NCI-H128 (cell line): ENCODE measurements at regions not wholly inside any gene's neighbourhood (a gene's known extent, or its start where the extent isn't known, plus 50 kb on each side); places are given as distances from the start of the nearest gene placed in this dataset.
"Not testable (repeated sequence)": the region's sequence is repeated elsewhere in the genome, so short reads cannot be mapped to it uniquely, and the experiment has no call there.

ENCODE experiments used
- DNase-seq: peaks from one replicate; lab custom pipeline; 2025; ENCODE audit not compliant: unreplicated experiment; lab: John Stamatoyannopoulos, UW

DNA sequence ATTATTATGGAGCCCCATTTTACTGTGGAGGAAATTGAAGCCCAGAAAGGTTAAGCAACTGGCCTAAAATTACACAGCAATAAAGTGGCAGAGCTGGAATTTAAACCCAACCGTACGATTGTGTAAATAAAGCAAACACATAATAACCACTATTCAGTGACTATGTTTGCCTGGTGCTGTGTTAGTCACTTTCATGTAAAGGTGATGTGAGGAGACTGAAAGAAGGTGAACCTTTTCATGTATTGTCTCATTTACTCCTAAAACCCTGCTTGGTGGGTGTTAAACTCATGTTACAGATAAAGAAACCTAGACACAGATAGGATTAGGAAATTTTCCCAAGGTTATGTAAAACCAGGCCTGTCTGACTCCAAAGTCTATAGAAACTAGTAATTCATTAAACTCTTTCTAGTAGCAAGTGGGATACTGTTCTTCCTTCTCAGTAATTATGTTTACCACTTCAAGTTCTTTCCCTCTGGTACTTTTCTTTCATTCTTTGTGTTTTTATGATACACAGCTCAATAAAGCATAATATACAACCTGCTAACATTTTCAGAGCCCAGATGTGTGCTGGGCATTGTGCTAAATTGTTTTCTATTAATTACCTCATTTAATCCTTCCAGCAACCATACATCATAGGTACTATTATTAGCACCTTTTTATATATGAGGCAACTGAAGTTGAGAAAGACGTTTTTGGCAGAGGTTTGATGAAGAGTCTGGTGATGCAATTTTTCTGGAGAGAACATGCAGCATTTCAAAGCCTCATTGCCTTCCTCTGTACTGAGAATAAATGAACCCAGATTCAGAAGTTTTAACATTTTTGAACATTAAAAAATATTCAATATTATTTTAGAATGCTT, 202.7 kb downstream of the SPRY1 start:
- DNase-seq = no peak

- DNase-seq = no peak
Measured at GRCh38 chr4:123599920-123600810, 203.6 kb downstream of the SPRY1 start.

DNA sequence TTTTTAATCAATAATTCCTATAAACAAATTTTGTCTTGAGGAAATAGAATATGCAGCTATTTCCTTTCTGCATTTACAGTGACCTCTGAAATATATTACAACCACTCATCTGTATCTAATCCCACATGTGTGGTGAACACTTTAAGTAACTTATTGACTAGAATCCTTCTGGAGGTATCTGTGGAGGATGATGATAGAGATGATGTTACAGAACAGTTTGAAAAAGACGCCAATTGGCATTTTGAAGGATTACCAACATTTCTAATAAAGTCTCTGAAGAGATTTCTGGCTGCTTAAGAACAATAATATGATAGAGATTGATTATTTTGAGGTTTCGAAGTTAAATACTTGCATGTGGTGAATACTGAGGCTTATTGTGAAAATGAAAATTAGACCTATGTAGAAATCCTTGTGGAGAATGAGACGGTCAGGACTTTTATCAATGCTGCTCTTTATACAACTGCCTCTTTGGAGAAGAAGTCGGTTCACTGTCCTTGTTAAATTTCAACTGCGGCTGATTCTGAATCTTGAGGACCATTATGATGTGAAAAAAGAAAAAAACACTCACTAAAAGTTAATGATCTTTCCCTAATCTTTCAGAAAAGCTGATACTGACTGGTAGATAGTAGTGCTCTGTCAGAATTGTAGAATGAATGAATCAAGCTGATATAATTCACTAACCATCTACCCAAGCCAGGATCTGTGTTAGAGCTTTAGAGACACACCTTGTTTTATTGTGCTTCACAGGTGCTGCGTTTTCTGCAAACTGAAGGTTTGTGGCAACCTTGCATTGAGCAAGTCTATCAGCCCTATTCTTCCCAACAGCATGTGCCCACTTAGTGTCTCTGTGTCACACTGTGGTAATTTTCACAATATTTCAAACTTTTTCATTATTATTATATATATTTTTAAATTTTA, 204.7 kb downstream of the SPRY1 start:
- DNase-seq = no peak

DNA sequence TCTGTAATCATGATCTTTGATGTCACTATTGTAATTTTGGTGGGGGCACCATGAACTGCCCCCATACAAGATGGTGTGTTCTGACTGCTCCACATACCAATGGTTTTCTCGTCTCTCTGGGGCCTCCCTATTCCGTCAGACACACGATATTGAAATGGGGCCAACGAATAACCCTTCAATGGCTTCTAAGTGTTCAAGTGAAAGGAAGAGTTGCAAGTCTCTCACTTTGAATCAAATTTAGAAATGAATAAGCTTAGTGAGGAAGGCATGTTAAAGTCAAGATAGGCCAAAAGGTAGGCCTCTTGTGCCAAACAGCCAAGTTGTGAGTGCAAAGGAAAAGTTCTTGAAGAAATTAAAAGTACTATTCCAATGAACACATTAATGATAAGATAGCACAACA, 205.4 kb downstream of the SPRY1 start:
- DNase-seq = no peak

DNA sequence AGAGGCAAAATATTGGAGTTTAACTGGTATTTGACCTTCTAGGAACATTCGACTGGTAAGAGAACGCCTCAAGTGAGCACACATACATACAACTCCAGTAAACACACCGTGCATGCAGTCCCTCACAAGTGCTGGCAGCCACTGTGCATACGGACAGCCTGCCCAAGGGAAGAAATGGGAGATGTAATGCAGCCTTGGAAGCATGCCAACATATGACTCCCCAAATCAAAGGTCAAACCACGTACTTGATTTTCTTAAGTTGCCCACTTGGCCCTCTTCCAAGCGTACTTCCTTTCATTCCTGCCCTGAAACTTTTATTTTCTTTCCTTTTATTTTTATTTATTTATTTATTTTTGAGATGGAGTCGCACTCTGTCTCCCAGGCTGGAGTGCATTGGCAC, 206.6 kb downstream of the SPRY1 start:
- no peak for DNase-seq

DNA sequence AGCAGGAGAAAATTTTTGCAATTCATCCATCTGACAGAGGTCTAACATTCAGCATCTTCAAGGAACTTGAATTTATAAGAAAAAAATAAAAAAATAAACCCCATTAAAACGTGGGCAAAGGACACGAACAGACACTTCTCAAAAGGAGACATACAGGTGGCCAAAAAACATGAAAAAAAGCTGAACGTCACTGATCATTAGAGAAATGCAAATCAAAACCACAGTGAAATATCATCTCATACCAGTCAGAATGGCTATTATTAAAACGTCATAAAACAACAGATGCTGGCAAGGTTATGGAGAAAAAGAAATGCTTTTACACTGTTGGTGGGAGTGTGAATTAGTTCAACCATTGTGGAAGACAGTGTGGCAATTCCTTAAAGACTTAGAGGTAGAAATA, 209.2 kb downstream of the SPRY1 start:
- DNase-seq = not testable (repeated sequence)

DNA sequence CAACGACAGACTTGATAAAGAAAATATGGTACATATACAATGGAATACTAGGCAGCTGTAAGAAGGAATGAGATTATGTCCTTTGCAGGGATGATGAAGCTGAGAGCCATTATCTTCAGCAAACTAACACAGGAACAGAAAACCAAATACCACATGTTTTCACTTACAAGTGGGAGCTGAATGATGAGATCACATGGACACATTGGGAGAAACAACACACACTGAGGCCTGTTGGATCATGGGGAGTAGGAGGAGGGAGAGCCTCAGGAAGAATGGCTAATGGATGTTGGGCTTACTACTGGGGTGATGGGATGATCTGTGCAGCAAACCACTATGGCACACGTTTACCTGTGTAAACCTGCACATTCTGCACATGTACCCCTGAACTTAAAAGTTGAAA, 209.7 kb downstream of the SPRY1 start:
- DNase-seq = no peak

- DNase-seq = no peak
Measured at GRCh38 chr4:123606946-123607542, 210.4 kb downstream of the SPRY1 start.

GRCh38 chr4:123609829-123610228, 213.2 kb downstream of the SPRY1 start:
- DNase-seq = no peak

- no peak for DNase-seq
Measured at GRCh38 chr4:123613586-123614344, 217.2 kb downstream of the SPRY1 start.

GRCh38 chr4:123615901-123616300, 219.3 kb downstream of the SPRY1 start:
- no peak for DNase-seq

GRCh38 chr4:123616951-123617461, 220.4 kb downstream of the SPRY1 start:
- DNase-seq = no peak

DNA sequence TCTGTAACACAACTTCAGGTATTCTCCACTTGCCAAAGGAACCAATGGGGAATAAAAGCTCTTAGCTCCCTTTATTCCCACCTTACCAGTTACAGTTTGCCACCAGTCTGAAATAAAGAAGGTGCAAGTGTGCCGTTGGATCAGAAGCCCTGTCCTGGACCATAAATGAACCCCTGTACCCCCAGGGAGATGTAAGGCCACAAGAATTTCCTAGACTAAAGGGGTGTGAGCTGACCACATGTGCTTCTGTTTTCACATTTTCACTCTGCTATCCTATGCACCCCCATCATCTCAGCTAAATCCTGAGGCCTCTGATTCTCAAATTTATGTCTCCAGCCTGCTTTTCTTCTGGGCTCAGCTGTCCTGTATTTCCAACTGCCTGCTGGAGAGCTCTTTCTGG, 221.2 kb downstream of the SPRY1 start:
- DNase-seq = no peak

- no peak for DNase-seq
Measured at GRCh38 chr4:123618606-123619005, 222.0 kb downstream of the SPRY1 start.

GRCh38 chr4:123619326-123619725, 222.7 kb downstream of the SPRY1 start:
- DNase-seq = no peak

- DNase-seq = no peak
Measured at GRCh38 chr4:123619895-123620294, 223.3 kb downstream of the SPRY1 start.

DNA sequence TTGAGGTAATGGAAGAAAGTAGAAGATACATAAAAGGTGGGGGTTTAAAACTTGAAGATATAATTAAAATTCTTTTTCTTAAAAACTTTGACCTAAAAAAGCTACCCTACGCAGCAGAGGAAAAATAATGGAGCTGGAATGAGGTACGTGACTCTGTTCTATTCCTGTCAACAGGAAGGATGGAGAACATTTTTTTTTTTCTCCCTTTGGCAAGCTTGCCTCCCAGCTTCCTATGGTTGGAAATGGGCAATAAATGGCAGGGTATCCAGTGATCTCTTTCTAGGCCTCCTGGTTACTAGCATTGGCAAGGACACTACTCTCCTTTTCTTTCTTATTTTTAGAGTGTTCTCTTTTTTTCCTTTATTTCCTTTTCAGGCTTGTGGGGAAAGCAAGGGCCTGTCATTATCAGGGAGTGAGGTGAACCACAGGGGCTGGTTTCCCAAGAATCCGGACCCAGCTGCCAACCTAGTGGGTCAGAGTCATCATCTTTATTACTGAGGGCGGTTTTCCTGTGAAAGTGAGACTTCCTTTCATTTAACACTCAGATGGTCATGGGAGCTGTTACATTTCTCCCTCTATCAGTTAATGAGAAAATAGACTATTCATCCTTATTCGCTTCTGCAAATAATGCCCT, 224.6 kb downstream of the SPRY1 start:
- DNase-seq = no peak

DNA sequence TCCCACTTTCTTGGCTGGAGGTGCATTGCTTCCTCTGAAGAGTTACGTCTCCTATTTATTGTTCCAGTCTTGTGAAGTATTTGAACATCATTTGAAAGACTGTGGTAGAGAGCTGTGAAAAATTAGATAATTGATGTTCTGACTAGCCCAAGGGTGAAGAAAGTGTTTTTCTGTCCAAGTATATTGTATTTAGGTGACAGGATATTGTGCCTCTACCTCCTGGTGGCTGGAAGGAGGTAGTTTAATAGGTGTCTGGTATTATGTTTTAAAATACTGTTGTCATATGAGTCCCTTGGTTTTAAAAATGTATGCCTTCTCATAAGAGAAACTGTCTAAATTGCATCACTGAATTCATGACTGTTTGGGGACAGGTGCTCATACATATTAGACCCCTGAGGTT, 226.0 kb downstream of the SPRY1 start:
- DNase-seq = no peak

DNA sequence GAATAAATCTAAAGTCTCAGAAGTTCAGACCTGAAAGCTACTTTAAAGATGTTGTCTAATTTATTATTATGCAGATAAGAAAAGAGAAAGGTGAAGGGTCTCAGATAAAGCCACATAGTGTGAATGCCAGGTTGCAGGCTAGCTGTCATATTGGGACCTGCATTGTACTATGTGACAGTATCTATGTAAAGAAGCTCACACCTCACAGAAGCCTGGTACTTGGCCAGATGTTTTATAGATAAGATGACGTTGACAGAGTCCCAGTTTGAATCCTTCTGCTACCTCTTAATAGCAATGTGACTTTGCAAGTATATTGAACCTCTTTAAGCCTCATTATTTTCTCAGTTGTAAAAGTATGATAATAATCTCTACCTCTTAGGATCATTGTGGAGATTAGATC, 227.0 kb downstream of the SPRY1 start:
- DNase-seq = no peak
